Heart right ventricle (tissue), 16 donors: ENCODE measurements at regions not wholly inside any gene's neighbourhood (a gene's known extent, or its start where the extent isn't known, plus 50 kb on each side); places are given as distances from the start of the nearest gene placed in this dataset.

Experiments used
- ATAC-seq, 8 donors: fragments of 200-7000 bp; cut with Tn5 transposase; one replicate each; pipeline ENCODE4 v1.9.1; 2020; ENCODE audit warnings: mild to moderate bottlenecking in 8 of 8, moderate library complexity in 8 of 8, moderate number of reproducible peaks in 1 of 8
- DNase-seq, 2 donors: peaks; one replicate each; pipeline ENCODE4 v3.0.0-alpha.2; 2020
- H3K27ac ChIP-seq, 10 donors: fragments of 200-600 bp; sonication (generic) in 2 of 10; one replicate each; pipeline versions ENCODE4 v1.5.0 to v1.8.0; 2020 to 2022; ENCODE audit warnings: mild to moderate bottlenecking in 3 of 10
- H3K27me3 ChIP-seq, 7 donors: fragments of 200-600 bp; one replicate each; pipeline ENCODE4 v1.8.0; 2021 to 2022; ENCODE audit warnings: mild to moderate bottlenecking in 2 of 7
- H3K36me3 ChIP-seq, 9 donors: fragments of 200-600 bp; sonication (generic) in 1 of 9; one replicate each; pipeline versions ENCODE4 v1.5.0 to v1.8.0; 2020 to 2022; ENCODE audit warnings: mild to moderate bottlenecking in 2 of 9
- H3K4me1 ChIP-seq, 9 donors: fragments of 200-600 bp; sonication (generic) in 1 of 9; one replicate each; pipeline versions ENCODE4 v1.5.0 to v1.8.0; 2020 to 2022; ENCODE audit warnings: mild to moderate bottlenecking in 4 of 9
- H3K4me3 ChIP-seq, 10 donors: fragments of 200-600 bp; sonication (generic) in 2 of 10; one replicate each; pipeline versions ENCODE4 v1.5.0 to v1.8.0; 2020 to 2022; ENCODE audit warnings: mild to moderate bottlenecking in 7 of 10, moderate library complexity in 2 of 10
- H3K9me3 ChIP-seq, 11 donors: fragments of 200-600 bp in 10 of 11; sonication (generic) in 2 of 11; one replicate each; pipeline versions ENCODE4 v1.5.0 to v1.8.0; 2013 to 2022; ENCODE audit warnings: mild to moderate bottlenecking in 2 of 11, control low read depth in 1 of 11, moderate library complexity in 1 of 11
- WGBS, 2 donors: extraction: QIAGEN DNeasy Blood & Tissue Kit; methylation state at CpG; one replicate each; pipeline ENCODE4 v1.1.7; 2013; ENCODE audit warnings: inconsistent platforms in 1 of 2; 5-methylcytosine and 5-hydroxymethylcytosine counted together
- intact Hi-C, 10 donors: fragments of 100-400 bp; cut with DNase I; formaldehyde crosslinking; loops; one replicate each; pipeline versions ENCODE4 v1.11.1 to v1.14.2; 2022
- TF ChIP-seq, protein P1 (sequence below), 9 donors: fragments of 200-600 bp; sonication (generic) in 2 of 9; IDR thresholded peaks; one replicate each; pipeline versions ENCODE4 v1.5.0 to v1.8.0; 2021 to 2022; ENCODE audit warnings: antibody characterized with exemption in 9 of 9, mild to moderate bottlenecking in 5 of 9, moderate library complexity in 1 of 9
- donor health status: Arrhythmogenic right ventricular cardiomyopathy.
- donor health status: ischemic (EF 13 %, LVEDD 7.1; RV severe dilation, severe dysfunction).
- donor health status: healthy with polysubstance abuse.
- donor health status: DM: no; HTN: yes; CAD: no.
- donor health status: DM: no; HTN: no; CAD: no.
- donor health status: ischemic (EF 25% LVEDD 6.9; RV normal size, moderate dysfunction).
- donor health status: ischemic (EF 25% LVEDD 5.7; RV mildly dilated, moderate dysfunction).
- donor health status: healthy.
- donor health status: DM: yes; HTN: yes; CAD: no.
- donor health status: Ischemic cardiomyopathy.
- donor health status: ischemic (EF 35%, LVEDD 5.7; RV mildly dilated, moderate dysfunction).
- donor health status: nonischemic (EF 11% LVEDD 7.7; RV severe dilation, severe dysfunction).
- donor health status: DM: yes; HTN: yes; CAD: no.
- donor health status: PGD.
- donor health status: ischemic (EF 29% LVEDD 5.4; RV normal size, mild dysfunction).
- donor health status: nonischemic (EF 23%, LVEDD 6.1; RV moderate dilation, normal function).

DNA sequence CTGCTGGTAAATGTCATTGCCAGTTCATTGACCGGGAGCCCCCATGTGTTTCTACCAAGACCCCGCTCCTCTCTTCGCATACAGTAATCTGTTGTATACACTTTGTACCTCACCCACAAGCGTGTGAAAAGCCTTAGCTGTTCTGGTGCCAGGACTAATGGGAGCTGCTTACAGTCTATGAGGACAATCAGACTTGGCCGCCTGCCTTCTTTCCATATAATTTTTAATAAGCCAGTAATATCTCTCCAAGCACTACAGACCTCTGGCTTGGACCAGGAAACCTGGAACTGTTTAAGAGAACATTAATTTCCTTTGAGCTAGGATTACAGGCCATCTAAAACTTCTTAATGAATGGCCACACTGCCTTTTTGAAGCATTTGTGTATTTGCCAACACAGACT, 149.7 kb upstream of the MSX1 start:
- intact Hi-C loops, result loop anchor here in 1 of 10 donors (1.0 kb wide), 1 partner anchor 25 kb away; no protein-coding TSS in a partner anchor
- Histone ChIP-seq H3K4me1 (no peaks in the 10 kb centered on the region), H3K27me3 (no peaks in the 10 kb centered on the region), H3K27ac (no peak overlapping the region), H3K4me3 (no peak overlapping the region), H3K36me3 (no peaks in the 10 kb centered on the region), H3K9me3 (peaks cover 0 to 16% (median 0%) of the 10 kb centered on the region in 11 donors)
- DNase-seq, result no peak
- ATAC-seq, result no peak
- TF ChIP-seq, protein P1, sequence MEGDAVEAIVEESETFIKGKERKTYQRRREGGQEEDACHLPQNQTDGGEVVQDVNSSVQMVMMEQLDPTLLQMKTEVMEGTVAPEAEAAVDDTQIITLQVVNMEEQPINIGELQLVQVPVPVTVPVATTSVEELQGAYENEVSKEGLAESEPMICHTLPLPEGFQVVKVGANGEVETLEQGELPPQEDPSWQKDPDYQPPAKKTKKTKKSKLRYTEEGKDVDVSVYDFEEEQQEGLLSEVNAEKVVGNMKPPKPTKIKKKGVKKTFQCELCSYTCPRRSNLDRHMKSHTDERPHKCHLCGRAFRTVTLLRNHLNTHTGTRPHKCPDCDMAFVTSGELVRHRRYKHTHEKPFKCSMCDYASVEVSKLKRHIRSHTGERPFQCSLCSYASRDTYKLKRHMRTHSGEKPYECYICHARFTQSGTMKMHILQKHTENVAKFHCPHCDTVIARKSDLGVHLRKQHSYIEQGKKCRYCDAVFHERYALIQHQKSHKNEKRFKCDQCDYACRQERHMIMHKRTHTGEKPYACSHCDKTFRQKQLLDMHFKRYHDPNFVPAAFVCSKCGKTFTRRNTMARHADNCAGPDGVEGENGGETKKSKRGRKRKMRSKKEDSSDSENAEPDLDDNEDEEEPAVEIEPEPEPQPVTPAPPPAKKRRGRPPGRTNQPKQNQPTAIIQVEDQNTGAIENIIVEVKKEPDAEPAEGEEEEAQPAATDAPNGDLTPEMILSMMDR (IDR thresholded peaks at IDR 0.05), result no peak
- WGBS, 2 donors, result 95 to 98% methylated on average over 5 of the region's 5 CpGs

GRCh38 chr4:4704267-4704666, 155.2 kb upstream of the MSX1 start:
- no peak overlapping the region for H3K27ac ChIP-seq
- DNase-seq (no peak), ATAC-seq (no peak)
- peaks cover 0 to 8% (median 0%) of the 10 kb centered on the region in 9 donors for H3K4me1 ChIP-seq
- peaks cover 0 to 16% (median 0%) of the 10 kb centered on the region in 11 donors for H3K9me3 ChIP-seq
- no peaks in the 10 kb centered on the region for H3K36me3 ChIP-seq
- intact Hi-C loops, result no loop called here
- H3K4me3 ChIP-seq, result no peak overlapping the region
- TF ChIP-seq, protein P1 (IDR thresholded peaks at IDR 0.05), result no peak
- no peaks in the 10 kb centered on the region for H3K27me3 ChIP-seq
- 54 to 68% methylated on average over 7 of the region's 7 CpGs for WGBS, 2 donors

DNA sequence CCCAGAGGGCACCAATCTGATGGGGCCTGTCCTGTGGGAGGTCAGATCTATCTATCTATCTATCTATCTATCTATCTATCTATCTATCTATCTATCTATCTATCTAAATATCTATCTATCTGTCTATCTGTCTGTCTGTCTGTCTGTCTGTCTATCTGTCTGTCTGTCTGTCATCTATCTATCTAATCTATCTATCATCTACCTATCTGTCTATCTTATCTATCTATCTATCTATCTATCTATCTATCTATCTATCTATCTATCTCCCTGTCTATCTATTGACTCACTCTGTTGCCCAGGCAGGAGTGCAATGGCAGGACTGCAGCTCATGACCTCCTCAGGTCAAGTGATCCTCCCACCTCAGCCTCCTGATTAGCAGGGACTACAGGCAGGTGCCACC, 155.7 kb upstream of the STX18 start:
- ATAC-seq (no peak), DNase-seq (no peak)
- intact Hi-C loops, result no loop called here
- Histone ChIP-seq H3K27ac (no peak overlapping the region), H3K4me1 (peaks cover 0 to 5% (median 0%) of the 10 kb centered on the region in 9 donors), H3K27me3 (no peaks in the 10 kb centered on the region), H3K9me3 (no peaks in the 10 kb centered on the region), H3K4me3 (no peak overlapping the region), H3K36me3 (no peaks in the 10 kb centered on the region)
- TF ChIP-seq, protein P1 (IDR thresholded peaks at IDR 0.05), result no peak

- H3K4me3 ChIP-seq, result no peak overlapping the region
- TF ChIP-seq, protein P1 (IDR thresholded peaks at IDR 0.05), result no peak
- no peak for ATAC-seq
- peaks cover 0 to 5% (median 0%) of the 10 kb centered on the region in 9 donors for H3K4me1 ChIP-seq
- no peaks in the 10 kb centered on the region for H3K36me3 ChIP-seq
- 93% methylated on average over 9 of the region's 9 CpGs for WGBS, 2 donors
- no peaks in the 10 kb centered on the region for H3K9me3 ChIP-seq
- DNase-seq, result no peak
- intact Hi-C loops, result no loop called here
- no peaks in the 10 kb centered on the region for H3K27me3 ChIP-seq
- H3K27ac ChIP-seq, result no peak overlapping the region
These were observed 154.7 kb upstream of the STX18 start for GRCh38 chr4:4696530-4696929.
